C4-2B (cell line): ENCODE measurements at regions not wholly inside any gene's neighbourhood (a gene's known extent, or its start where the extent isn't known, plus 50 kb on each side); places are given as distances from the start of the nearest gene placed in this dataset.

Source experiments
- CTCF ChIP-seq: fragments of 450-650 bp; conservative IDR thresholded peaks from 2 replicates; pipeline ENCODE4 v1.5.1; 2017; ENCODE audit warnings: mild to moderate bottlenecking
- ZFX ChIP-seq: fragments of 450-650 bp; IDR thresholded peaks from 2 replicates; pipeline ENCODE4 v1.6.1; 2017

GRCh38 chr20:3325864-3326263 is 81.6 kb downstream of the DNAAF9 start:
- TF ChIP-seq CTCF (no peak), ZFX (no peak)
